NT2/D1 (cell line): ENCODE measurements at regions not wholly inside any gene's neighbourhood (a gene's known extent, or its start where the extent isn't known, plus 50 kb on each side); places are given as distances from the start of the nearest gene placed in this dataset.

ENCODE experiments used
- DNase-seq: peaks from one replicate; pipeline ENCODE4 v3.0.0-alpha.2; 2011; ENCODE audit warnings: low read depth, low spot score
- H3K27me3 ChIP-seq: 2 replicates; pipeline ENCODE4 v1.6.0; 2011; ENCODE audit warnings: mild to moderate bottlenecking; ENCODE audit not compliant: insufficient read length, insufficient read depth
- H3K36me3 ChIP-seq: 2 replicates; pipeline ENCODE4 v1.6.1; 2011; ENCODE audit warnings: mild to moderate bottlenecking, low read length, mixed read lengths; ENCODE audit not compliant: insufficient read depth, insufficient read length
- H3K4me1 ChIP-seq: 2 replicates; pipeline ENCODE4 v1.5.1; 2011; ENCODE audit not compliant: insufficient read depth, insufficient read length
- H3K4me3 ChIP-seq: 2 replicates; pipeline ENCODE4 v1.5.1; 2011; ENCODE audit warnings: low read depth; ENCODE audit not compliant: insufficient read length
- H3K9ac ChIP-seq: 2 replicates; pipeline ENCODE4 v1.6.0; 2011; ENCODE audit warnings: low read depth; ENCODE audit not compliant: insufficient read length
- H3K9me3 ChIP-seq: 2 replicates; pipeline ENCODE4 v1.5.1; 2011; ENCODE audit warnings: mild to moderate bottlenecking, low read length; ENCODE audit not compliant: insufficient read depth
- SUZ12 ChIP-seq: IDR thresholded peaks from 2 replicates; pipeline ENCODE4 v1.6.1; 2011; ENCODE audit not compliant: insufficient read length, insufficient read depth; ENCODE audit errors: extremely low read depth
- YY1 ChIP-seq: IDR thresholded peaks from 2 replicates; pipeline ENCODE4 v1.6.1; 2011; ENCODE audit not compliant: insufficient read length, insufficient read depth
- ZNF274 ChIP-seq: IDR thresholded peaks from 2 replicates; pipeline ENCODE4 v1.6.1; 2011; ENCODE audit warnings: mild to moderate bottlenecking, low read depth, low read length

GRCh38 chr3:168187233-168187632, 91.5 kb upstream of the GOLIM4 start:
- H3K36me3 ChIP-seq: no peaks in the 10 kb centered on the region
- no peaks in the 10 kb centered on the region for H3K27me3 ChIP-seq
- no peaks in the 10 kb centered on the region for H3K9me3 ChIP-seq
- no peak overlapping the region for H3K9ac ChIP-seq
- H3K4me3 ChIP-seq: no peak overlapping the region
- DNase-seq: no peak
- no peaks in the 10 kb centered on the region for H3K4me1 ChIP-seq
- TF ChIP-seq YY1 (no peak), ZNF274 (no peak), SUZ12 (no peak)

GRCh38 chr3:168186293-168186983, 90.7 kb upstream of the GOLIM4 start:
- no peak for DNase-seq
- no peaks in the 10 kb centered on the region for H3K36me3 ChIP-seq
- H3K4me3 ChIP-seq: no peak overlapping the region
- no peaks in the 10 kb centered on the region for H3K9me3 ChIP-seq
- no peak for TF ChIP-seq ZNF274
- no peak for TF ChIP-seq SUZ12
- TF ChIP-seq YY1: no peak
- H3K4me1 ChIP-seq: no peaks in the 10 kb centered on the region
- no peak overlapping the region for H3K9ac ChIP-seq
- no peaks in the 10 kb centered on the region for H3K27me3 ChIP-seq

DNA sequence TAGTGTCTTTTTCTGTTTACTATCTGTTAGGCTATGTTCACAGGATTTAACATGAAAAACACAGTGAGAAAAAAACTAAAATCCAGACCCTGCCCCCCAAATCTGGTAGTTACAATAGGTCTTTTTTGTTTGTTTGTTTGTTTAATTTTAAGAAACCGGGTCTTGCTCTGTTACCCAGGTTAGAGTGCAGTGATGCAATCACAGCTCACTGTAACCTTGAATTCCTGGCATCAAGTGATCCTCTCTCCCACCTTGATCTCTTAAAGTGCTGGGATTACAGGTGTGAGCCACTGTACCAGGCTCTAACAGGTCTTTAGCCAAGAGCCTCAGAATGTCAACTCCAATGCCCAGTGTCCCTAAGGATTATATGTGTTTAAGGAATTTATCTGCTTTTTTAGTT, 88.0 kb upstream of the GOLIM4 start:
- Histone ChIP-seq H3K9ac (no peak overlapping the region), H3K4me3 (no peak overlapping the region), H3K36me3 (no peaks in the 10 kb centered on the region), H3K9me3 (no peaks in the 10 kb centered on the region), H3K4me1 (no peaks in the 10 kb centered on the region), H3K27me3 (no peaks in the 10 kb centered on the region)
- no peak for DNase-seq
- no peak for TF ChIP-seq YY1
- TF ChIP-seq ZNF274: no peak
- TF ChIP-seq SUZ12: no peak

- H3K4me1 ChIP-seq: no peaks in the 10 kb centered on the region
- H3K9ac ChIP-seq: no peak overlapping the region
- no peak overlapping the region for H3K4me3 ChIP-seq
- no peaks in the 10 kb centered on the region for H3K36me3 ChIP-seq
- DNase-seq: no peak
- no peaks in the 10 kb centered on the region for H3K9me3 ChIP-seq
- no peak for TF ChIP-seq SUZ12
- TF ChIP-seq ZNF274: no peak
- TF ChIP-seq YY1: no peak
- no peaks in the 10 kb centered on the region for H3K27me3 ChIP-seq
Measured at GRCh38 chr3:168168743-168169142, 73.0 kb upstream of the GOLIM4 start.

DNA sequence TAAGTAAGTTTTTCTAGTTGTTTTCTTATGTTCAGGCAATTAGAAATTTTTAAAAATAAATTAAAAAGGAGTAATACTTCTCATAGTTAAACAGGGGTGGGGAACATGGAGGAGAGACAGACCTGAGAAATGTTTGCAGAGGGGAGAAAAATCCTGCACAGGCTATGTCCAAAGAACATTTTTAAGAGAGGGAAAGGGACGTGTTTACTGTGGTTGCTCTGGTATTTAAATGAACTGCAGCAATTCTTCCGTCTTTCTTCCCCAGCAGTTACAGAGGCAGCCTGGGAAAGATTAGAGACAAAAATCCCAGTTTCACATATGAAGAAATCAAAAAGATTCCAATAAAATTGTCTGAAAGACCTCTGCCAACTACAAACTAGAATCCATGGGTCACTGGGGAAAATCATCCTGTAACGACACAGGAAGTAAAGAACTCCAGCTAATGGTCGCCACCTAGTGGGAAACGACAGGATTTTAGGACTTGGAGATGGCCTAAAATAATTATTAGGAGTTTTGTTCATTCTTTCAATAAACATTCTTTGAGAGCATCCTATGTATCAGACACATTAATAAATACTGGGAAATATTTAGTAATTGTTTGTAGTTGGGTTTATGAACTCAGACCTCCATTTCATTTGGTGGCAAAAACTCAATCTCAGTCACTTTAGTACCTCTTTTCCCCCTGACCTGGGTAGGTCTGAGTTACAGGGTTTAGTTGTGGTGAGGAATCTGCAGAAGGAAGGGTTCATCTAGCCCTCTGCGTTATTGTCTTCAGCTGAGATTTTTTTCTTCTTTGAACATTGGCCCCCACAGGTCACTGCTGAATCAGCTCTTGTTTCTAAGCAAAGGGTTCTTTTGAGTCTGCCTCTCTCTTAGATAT, 69.9 kb upstream of the GOLIM4 start:
- Histone ChIP-seq H3K9me3 (no peaks in the 10 kb centered on the region), H3K36me3 (no peaks in the 10 kb centered on the region), H3K4me1 (no peaks in the 10 kb centered on the region), H3K27me3 (no peaks in the 10 kb centered on the region), H3K4me3 (no peak overlapping the region), H3K9ac (no peak overlapping the region)
- TF ChIP-seq ZNF274 (no peak), YY1 (no peak), SUZ12 (no peak)
- peak; percentile 57 for DNase-seq

- H3K9ac ChIP-seq: no peak overlapping the region
- peaks cover 2% of the 10 kb centered on the region for H3K4me1 ChIP-seq
- TF ChIP-seq SUZ12: no peak
- no peak for TF ChIP-seq YY1
- no peak for TF ChIP-seq ZNF274
- no peaks in the 10 kb centered on the region for H3K27me3 ChIP-seq
- no peak overlapping the region for H3K4me3 ChIP-seq
- no peak for DNase-seq
- no peaks in the 10 kb centered on the region for H3K36me3 ChIP-seq
- no peaks in the 10 kb centered on the region for H3K9me3 ChIP-seq
Measured at GRCh38 chr3:168162172-168162571, 66.4 kb upstream of the GOLIM4 start.

DNA sequence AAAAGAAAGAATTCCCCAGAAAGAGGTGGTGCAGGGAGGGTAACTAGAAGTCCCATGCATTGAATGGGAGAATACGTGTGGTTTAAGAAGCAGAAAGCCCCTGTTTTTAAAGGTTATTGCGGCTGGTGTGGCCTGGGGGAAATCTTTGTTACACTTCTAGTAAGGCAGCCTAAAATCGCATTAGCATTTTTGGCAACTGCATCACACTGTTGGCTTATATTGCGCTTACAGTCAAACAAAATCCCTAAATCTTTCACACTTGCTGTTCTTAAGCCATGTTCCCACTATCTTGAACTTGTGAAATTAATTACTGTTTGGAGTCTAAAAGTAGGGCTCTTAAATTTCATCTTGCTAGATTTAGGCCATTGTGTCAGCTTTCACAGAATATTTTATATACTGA, 66.0 kb upstream of the GOLIM4 start:
- Histone ChIP-seq H3K4me1 (peaks cover 2% of the 10 kb centered on the region), H3K36me3 (no peaks in the 10 kb centered on the region), H3K9me3 (no peaks in the 10 kb centered on the region), H3K27me3 (no peaks in the 10 kb centered on the region), H3K4me3 (no peak overlapping the region), H3K9ac (no peak overlapping the region)
- no peak for DNase-seq
- TF ChIP-seq ZNF274 (no peak), YY1 (no peak), SUZ12 (no peak)
